ENCODE measurements at regions not wholly inside any gene's neighbourhood (a gene's known extent, or its start where the extent isn't known, plus 50 kb on each side); places are given as distances from the start of the nearest gene placed in this dataset.
"Not testable (repeated sequence)": the region's sequence is repeated elsewhere in the genome, so short reads cannot be mapped to it uniquely, and the experiment has no call there.

DNA sequence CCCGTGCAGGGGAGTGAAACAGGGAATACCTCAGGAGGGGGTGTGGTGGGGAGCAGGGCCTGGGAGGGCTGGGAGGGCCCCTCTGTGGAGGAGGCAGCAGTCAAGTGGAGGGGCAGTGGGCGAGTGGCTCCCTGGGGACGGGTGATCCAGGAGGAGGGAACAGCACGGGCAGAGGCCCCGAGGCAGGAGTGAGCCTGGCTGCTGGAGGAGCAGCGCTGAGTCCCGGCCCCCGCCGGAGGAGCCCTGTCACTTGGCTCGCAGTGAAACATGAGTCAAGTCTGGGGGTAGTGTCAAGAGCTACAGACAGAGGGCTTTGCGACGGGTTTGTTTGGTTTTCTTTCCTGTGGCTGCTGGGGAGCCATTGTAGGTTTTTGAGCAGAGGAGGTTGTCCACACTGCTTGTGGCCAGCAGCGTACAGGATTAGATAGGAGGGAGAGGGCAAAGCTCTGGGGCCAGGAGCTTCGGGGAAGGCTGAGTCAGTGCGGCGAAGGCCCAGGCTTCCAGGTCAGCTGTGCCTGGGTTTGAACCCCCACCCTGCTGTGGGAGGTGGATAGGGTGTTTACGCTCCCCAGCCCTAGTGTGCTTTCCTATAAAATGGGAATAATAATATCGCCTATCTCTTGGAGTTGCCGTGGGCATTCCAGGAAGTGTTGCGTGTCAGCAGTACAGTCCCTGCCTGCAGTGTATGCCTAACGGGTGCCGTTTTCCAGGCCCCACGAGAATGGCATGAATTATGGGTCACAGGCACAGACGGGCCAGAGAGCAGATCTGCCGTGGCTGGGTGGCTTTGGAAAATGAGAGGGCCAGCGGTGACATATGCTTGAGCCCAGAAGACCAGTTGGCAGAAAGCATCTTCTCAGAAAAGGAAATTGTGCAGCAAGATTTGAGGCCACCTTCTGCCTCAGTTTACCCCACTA is 115.9 kb upstream of the CIBAR2 start:
- Histone ChIP-seq H4K20me1 (ENCODE audit: insufficient read depth, low read length, poor library complexity, severe bottlenecking) (no peaks in the 10 kb centered on the region), H3K4me3 (ENCODE audit: low read length, poor library complexity, severe bottlenecking) (no peak overlapping the region), H3K9ac (ENCODE audit: low read depth, low read length, poor library complexity, severe bottlenecking) (no peak overlapping the region)

DNA sequence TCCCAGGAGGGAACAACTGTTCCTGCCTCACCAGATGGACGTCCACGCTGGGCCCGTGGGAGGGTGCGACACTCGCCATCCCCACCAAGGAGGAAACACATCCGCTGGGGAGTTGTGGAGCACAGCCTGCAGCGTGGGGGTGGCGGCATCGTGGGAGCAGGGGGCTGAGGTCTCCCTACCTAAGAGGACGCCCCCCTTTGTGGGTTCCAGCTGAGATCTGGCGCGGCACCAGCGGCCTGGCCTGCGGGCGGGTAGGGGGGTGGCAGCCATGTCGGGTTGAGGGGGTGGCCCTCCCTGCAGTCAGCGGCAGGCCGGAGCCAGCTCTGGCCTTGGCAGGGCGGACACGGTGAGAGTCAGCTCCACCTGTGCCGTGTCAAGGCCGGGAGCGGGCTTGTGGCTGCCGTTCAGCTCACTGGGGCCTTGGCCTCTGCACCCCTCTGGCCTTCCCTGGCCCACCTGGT is 116.7 kb upstream of the CIBAR2 start:
- TF ChIP-seq CTCF (conservative IDR thresholded peaks at IDR 0.05; ENCODE audit: low read length) (no peak), EZH2phosphoT487 (IDR thresholded peaks at IDR 0.05; ENCODE audit: borderline replicate concordance) (no peak)

More for the DNA sequence above, 115.9 kb upstream of the CIBAR2 start:
- Histone ChIP-seq H2AFZ (ENCODE audit: low read length) (no peak overlapping the region), H3K79me2 (ENCODE audit: insufficient read depth, low read length) (no peaks in the 10 kb centered on the region), H3K27me3 (ENCODE audit: insufficient read depth, low read length, poor library complexity, severe bottlenecking) (no peaks in the 10 kb centered on the region), H3K4me2 (ENCODE audit: low read depth, low read length, poor library complexity, severe bottlenecking) (no peak overlapping the region), H3K36me3 (ENCODE audit: insufficient read depth, low read length) (no peaks in the 10 kb centered on the region), H3K9me3 (ENCODE audit: insufficient read depth, low read depth, low read length) (no peaks in the 10 kb centered on the region), H3K4me1 (ENCODE audit: insufficient read depth, low read length, poor library complexity, severe bottlenecking) (peaks cover 11% of the 10 kb centered on the region), H3K9me2 (replicated peaks; ENCODE audit: low read depth, low read length) (no peaks in the 10 kb centered on the region), H3F3A (ENCODE audit: low read depth) (no peaks in the 10 kb centered on the region)
- no peak for TF ChIP-seq CTCF (conservative IDR thresholded peaks at IDR 0.05; ENCODE audit: low read length)
- no peak for TF ChIP-seq EZH2phosphoT487 (IDR thresholded peaks at IDR 0.05; ENCODE audit: borderline replicate concordance)

DNA sequence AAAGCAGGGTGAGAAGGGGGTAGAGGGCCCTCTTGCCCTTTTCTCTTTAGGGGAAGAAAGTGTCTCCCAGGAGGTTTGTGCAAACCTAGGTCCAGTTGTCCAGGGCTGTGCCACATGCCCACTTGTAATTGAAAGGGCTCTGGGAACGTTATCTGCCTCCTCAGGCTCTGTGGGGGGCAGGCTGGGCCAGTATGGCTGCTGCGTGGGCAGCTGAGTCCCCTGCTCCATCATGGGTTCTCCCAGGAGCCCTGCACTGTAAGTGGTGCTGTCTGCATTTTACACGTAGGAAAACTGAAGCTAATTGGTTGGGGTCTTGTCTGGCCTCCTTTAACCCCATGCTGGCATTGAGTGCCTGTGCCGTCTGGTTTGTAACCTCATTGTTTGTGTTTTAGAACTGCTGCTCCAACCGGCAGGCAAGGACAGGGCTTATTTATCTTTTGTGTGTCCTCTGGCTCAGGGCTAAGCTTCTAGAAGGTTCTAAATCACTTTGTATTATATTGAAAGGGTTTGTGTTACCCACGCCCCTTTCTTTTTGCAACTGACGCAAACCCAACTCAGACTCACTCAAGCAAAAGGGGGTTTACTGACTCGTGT is 117.7 kb upstream of the CIBAR2 start:
- no peak overlapping the region for H3K4me2 ChIP-seq (ENCODE audit: low read depth, low read length, poor library complexity, severe bottlenecking)
- no peaks in the 10 kb centered on the region for H4K20me1 ChIP-seq (ENCODE audit: insufficient read depth, low read length, poor library complexity, severe bottlenecking)
- no peaks in the 10 kb centered on the region for H3K9me2 ChIP-seq (replicated peaks; ENCODE audit: low read depth, low read length)
- no peak for TF ChIP-seq CTCF (conservative IDR thresholded peaks at IDR 0.05; ENCODE audit: low read length)
- no peaks in the 10 kb centered on the region for H3K27me3 ChIP-seq (ENCODE audit: insufficient read depth, low read length, poor library complexity, severe bottlenecking)
- H3K9ac ChIP-seq (ENCODE audit: low read depth, low read length, poor library complexity, severe bottlenecking) = no peak overlapping the region
- no peaks in the 10 kb centered on the region for H3K36me3 ChIP-seq (ENCODE audit: insufficient read depth, low read length)
- peaks cover 11% of the 10 kb centered on the region for H3K4me1 ChIP-seq (ENCODE audit: insufficient read depth, low read length, poor library complexity, severe bottlenecking)
- H3K79me2 ChIP-seq (ENCODE audit: insufficient read depth, low read length) = no peaks in the 10 kb centered on the region
- H3F3A ChIP-seq (ENCODE audit: low read depth) = no peaks in the 10 kb centered on the region
- H3K4me3 ChIP-seq (ENCODE audit: low read length, poor library complexity, severe bottlenecking) = no peak overlapping the region
- no peak overlapping the region for H2AFZ ChIP-seq (ENCODE audit: low read length)
- H3K9me3 ChIP-seq (ENCODE audit: insufficient read depth, low read depth, low read length) = no peaks in the 10 kb centered on the region

More for the DNA sequence above, 116.7 kb upstream of the CIBAR2 start:
- Histone ChIP-seq H3F3A (ENCODE audit: low read depth) (no peaks in the 10 kb centered on the region), H3K4me3 (ENCODE audit: low read length, poor library complexity, severe bottlenecking) (no peak overlapping the region), H3K4me1 (ENCODE audit: insufficient read depth, low read length, poor library complexity, severe bottlenecking) (peaks cover 11% of the 10 kb centered on the region), H2AFZ (ENCODE audit: low read length) (no peak overlapping the region), H3K9me2 (replicated peaks; ENCODE audit: low read depth, low read length) (no peaks in the 10 kb centered on the region), H3K9ac (ENCODE audit: low read depth, low read length, poor library complexity, severe bottlenecking) (no peak overlapping the region), H3K27me3 (ENCODE audit: insufficient read depth, low read length, poor library complexity, severe bottlenecking) (no peaks in the 10 kb centered on the region), H3K79me2 (ENCODE audit: insufficient read depth, low read length) (no peaks in the 10 kb centered on the region), H4K20me1 (ENCODE audit: insufficient read depth, low read length, poor library complexity, severe bottlenecking) (no peaks in the 10 kb centered on the region), H3K9me3 (ENCODE audit: insufficient read depth, low read depth, low read length) (no peaks in the 10 kb centered on the region), H3K36me3 (ENCODE audit: insufficient read depth, low read length) (no peaks in the 10 kb centered on the region), H3K4me2 (ENCODE audit: low read depth, low read length, poor library complexity, severe bottlenecking) (no peak overlapping the region)

GRCh38 chr16:85230764-85231383 is 118.6 kb upstream of the CIBAR2 start:
- not testable (repeated sequence) for H3K9ac ChIP-seq (ENCODE audit: low read depth, low read length, poor library complexity, severe bottlenecking); H3K36me3 ChIP-seq (ENCODE audit: insufficient read depth, low read length); H3K4me2 ChIP-seq (ENCODE audit: low read depth, low read length, poor library complexity, severe bottlenecking); H3K4me3 ChIP-seq (ENCODE audit: low read length, poor library complexity, severe bottlenecking); H3K9me3 ChIP-seq (ENCODE audit: insufficient read depth, low read depth, low read length); H3K79me2 ChIP-seq (ENCODE audit: insufficient read depth, low read length); H3K27me3 ChIP-seq (ENCODE audit: insufficient read depth, low read length, poor library complexity, severe bottlenecking); H2AFZ ChIP-seq (ENCODE audit: low read length); H4K20me1 ChIP-seq (ENCODE audit: insufficient read depth, low read length, poor library complexity, severe bottlenecking); H3K9me2 ChIP-seq (replicated peaks; ENCODE audit: low read depth, low read length); H3F3A ChIP-seq (ENCODE audit: low read depth)
- H3K4me1 ChIP-seq (ENCODE audit: insufficient read depth, low read length, poor library complexity, severe bottlenecking) = peaks cover 11% of the 10 kb centered on the region

Data from Loucy (cell line).